Neural progenitor cell (in vitro differentiated cells): ENCODE measurements at regions not wholly inside any gene's neighbourhood (a gene's known extent, or its start where the extent isn't known, plus 50 kb on each side); places are given as distances from the start of the nearest gene placed in this dataset.

Experiments used
- CTCF ChIP-seq: fragments of 200-600 bp; sonication (generic); IDR thresholded peaks from 2 replicates; pipeline ENCODE4 v1.5.1; 2017; ENCODE audit warnings: antibody characterized with exemption, mild to moderate bottlenecking
- EZH2 ChIP-seq: fragments of 200-600 bp; sonication (generic); IDR thresholded peaks from 2 replicates; pipeline ENCODE4 v1.6.1; 2017; ENCODE audit warnings: antibody characterized with exemption, mild to moderate bottlenecking, moderate library complexity

- TF ChIP-seq CTCF (no peak), EZH2 (no peak)
These were observed 92.4 kb upstream of the B3GAT2 start for GRCh38 chr6:71049198-71049770.
